ENCODE measurements at regions not wholly inside any gene's neighbourhood (a gene's known extent, or its start where the extent isn't known, plus 50 kb on each side); places are given as distances from the start of the nearest gene placed in this dataset.
"Not testable (repeated sequence)": the region's sequence is repeated elsewhere in the genome, so short reads cannot be mapped to it uniquely, and the experiment has no call there.

DNA sequence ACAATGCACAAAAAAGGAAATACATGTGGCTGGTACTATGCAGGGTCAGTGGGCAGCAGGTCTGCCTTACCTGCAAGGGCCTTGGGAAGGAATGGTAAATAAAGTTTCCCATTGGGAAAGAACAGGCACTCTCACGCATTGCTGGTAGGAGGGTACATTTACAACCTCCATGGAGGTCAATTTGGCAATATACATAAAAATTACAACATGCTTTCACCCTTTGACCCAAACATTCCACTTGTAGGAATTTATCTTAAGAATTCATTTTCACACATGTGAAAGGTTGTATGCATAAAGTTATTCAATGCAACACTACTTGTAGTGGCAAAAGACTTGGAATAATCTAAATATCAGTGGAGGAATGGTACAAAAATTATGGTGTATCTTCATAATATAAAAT lies 216.4 kb downstream of the DLEU7 start:
- ATAC-seq (replicated peaks) (no peak), DNase-seq (no peak)
- Mint-ChIP-seq H3K9me3 (no peaks in the 10 kb centered on the region), H3K27ac (no peak overlapping the region), H3K27me3 (peaks cover 8 to 21% of the 10 kb centered on the region in 2 donors), H3K36me3 (ENCODE audit: insufficient read depth) (no peaks in the 10 kb centered on the region), H3K4me3 (no peak overlapping the region), H3K4me1 (ENCODE audit: low read depth in 2 of 2) (no peaks in the 10 kb centered on the region)

DNA sequence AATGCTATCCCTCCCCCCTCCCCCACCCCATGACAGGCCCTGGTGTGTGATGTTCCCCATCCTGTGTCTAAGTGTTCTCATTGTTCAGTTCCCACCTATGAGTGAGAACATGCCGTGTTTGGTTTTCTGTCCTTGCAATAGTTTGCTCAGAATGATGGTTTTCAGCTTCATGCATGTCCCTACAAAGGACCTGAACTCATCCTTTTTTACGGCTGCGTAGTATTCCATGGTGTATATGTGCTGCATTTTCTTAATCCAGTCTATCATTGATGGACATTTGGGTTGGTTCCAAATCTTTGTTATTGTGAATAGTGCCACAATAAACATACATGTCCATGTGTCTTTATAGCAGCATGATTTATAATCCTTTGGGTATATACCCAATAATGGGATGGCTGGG lies 215.0 kb downstream of the DLEU7 start:
- H3K9me3 Mint-ChIP-seq; H3K27ac Mint-ChIP-seq; H3K4me1 Mint-ChIP-seq (ENCODE audit: low read depth in 2 of 2); ATAC-seq (replicated peaks); DNase-seq; H3K4me3 Mint-ChIP-seq; H3K36me3 Mint-ChIP-seq (ENCODE audit: insufficient read depth): not testable (repeated sequence)
- peaks cover 8 to 11% of the 10 kb centered on the region in 2 donors for H3K27me3 Mint-ChIP-seq

DNA sequence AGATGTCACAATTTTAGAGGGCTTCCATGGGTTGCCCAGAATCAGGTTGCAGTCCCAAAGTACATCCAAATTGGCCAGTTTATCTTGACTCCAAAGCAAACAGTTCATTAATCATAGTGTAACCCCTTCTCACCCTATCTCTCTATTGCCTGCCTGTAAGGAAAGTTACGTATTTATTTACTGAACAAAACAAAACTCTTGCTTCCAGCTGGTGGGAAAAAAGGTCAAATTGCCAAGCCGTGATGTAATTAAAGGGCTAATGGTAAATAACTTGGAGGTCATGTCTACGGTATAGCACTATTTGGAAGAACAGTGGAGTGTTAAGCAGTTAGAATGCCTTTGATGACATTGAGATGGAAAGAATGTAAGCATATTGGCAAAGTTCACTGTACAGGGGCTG lies 214.0 kb downstream of the DLEU7 start:
- Mint-ChIP-seq H3K36me3 (ENCODE audit: insufficient read depth) (no peaks in the 10 kb centered on the region), H3K27ac (no peak overlapping the region)

DNA sequence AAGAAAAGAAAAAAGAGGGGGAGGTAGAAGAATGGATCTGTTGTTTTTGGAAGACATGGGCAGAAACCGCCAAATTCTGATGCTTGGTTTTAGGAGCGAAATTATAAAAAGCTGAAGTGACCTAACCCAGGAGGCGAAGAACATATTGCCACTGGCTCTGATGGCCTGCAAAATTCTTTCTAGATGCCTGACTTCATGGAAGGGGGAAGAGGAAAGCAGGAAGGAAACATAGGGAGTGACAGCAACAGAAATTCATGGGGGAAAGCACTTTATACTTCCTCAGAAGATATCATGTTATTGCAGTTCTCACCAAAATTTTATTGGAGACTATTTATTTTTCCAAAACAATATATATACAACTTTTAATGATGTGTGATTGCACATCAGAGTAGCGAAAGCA lies 213.5 kb downstream of the DLEU7 start:
- no peaks in the 10 kb centered on the region for H3K9me3 Mint-ChIP-seq
- H3K4me3 Mint-ChIP-seq: no peak overlapping the region
- no peaks in the 10 kb centered on the region for H3K36me3 Mint-ChIP-seq (ENCODE audit: insufficient read depth)
- H3K4me1 Mint-ChIP-seq (ENCODE audit: low read depth in 2 of 2): no peaks in the 10 kb centered on the region
- H3K27ac Mint-ChIP-seq: no peak overlapping the region
- peaks cover 6% of the 10 kb centered on the region in 2 donors for H3K27me3 Mint-ChIP-seq
- DNase-seq (no peak), ATAC-seq (replicated peaks) (no peak)

More for the DNA sequence above, 214.0 kb downstream of the DLEU7 start:
- H3K27me3 Mint-ChIP-seq: peaks cover 8 to 10% of the 10 kb centered on the region in 2 donors
- H3K4me3 Mint-ChIP-seq: no peak overlapping the region
- ATAC-seq (replicated peaks) (no peak), DNase-seq (no peak)
- no peaks in the 10 kb centered on the region for H3K4me1 Mint-ChIP-seq (ENCODE audit: low read depth in 2 of 2)
- no peaks in the 10 kb centered on the region for H3K9me3 Mint-ChIP-seq

DNA sequence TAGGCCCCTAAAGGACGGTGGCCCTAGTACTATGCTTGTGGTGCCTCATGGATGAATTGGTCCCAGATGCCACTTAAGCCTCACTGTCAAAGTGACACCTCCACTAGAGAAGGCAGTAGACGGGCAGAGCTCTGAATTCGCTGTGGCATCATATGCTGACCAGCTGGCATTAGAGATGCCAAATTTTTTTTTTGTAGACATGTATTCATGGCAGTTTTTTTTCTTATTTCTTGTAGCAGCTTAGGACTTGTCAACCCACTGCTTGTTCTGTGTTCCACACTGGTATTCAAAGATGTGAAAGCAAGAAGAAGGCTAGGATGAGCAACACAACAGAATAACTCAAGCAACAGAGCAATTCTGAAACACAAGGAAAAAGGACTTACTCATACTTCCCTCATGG lies 212.5 kb downstream of the DLEU7 start:
- DNase-seq: no peak
- no peaks in the 10 kb centered on the region for H3K9me3 Mint-ChIP-seq
- H3K4me3 Mint-ChIP-seq: no peak overlapping the region
- H3K36me3 Mint-ChIP-seq (ENCODE audit: insufficient read depth): no peaks in the 10 kb centered on the region
- H3K27ac Mint-ChIP-seq: no peak overlapping the region
- H3K27me3 Mint-ChIP-seq: no peaks in the 10 kb centered on the region
- H3K4me1 Mint-ChIP-seq (ENCODE audit: low read depth in 2 of 2): no peaks in the 10 kb centered on the region
- no peak for ATAC-seq (replicated peaks)

DNA sequence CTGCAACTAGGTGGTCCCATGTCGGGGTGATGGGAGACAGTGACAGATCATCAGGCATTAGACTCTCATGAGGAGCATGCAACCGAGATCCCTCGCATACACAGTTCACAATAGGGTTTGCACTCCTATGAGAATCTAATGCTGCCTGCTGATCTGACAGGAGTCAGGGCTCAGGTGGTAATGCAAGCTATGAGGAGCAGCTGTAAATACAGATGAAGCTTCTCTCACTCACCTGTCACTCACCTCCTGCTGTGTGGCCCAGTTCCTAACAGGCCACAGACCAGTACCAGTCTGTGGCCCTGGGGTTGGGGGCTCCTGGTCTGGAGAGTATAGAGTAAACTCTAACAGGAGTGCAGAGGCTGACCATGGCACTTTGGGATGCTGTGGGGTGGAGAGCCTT lies 209.2 kb downstream of the DLEU7 start:
- no peak for DNase-seq
- Mint-ChIP-seq H3K4me1 (ENCODE audit: low read depth in 2 of 2) (no peaks in the 10 kb centered on the region), H3K27ac (no peak overlapping the region), H3K36me3 (ENCODE audit: insufficient read depth) (no peaks in the 10 kb centered on the region), H3K4me3 (no peak overlapping the region), H3K9me3 (no peaks in the 10 kb centered on the region), H3K27me3 (no peaks in the 10 kb centered on the region)
- ATAC-seq (replicated peaks): no peak

DNA sequence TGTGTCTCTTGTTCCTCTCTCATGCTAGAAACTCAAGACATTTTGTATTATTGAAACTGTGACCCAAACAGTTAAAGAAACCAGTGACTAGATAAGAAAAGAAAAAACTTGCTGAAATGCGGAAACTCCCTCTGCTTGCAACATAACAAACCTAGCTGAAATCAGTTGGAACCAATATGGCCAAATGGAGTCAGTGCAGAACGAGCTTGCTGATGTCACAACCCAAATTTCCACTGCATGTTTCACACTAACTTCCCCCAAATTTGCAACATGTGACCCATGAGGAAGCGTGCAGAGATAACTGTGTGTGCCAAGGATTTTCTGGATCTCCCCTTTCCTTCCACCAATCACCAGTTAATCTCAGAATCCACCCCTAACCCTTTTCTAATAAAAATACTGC lies 208.0 kb downstream of the DLEU7 start:
- Mint-ChIP-seq H3K9me3 (no peaks in the 10 kb centered on the region), H3K4me3 (no peak overlapping the region), H3K4me1 (ENCODE audit: low read depth in 2 of 2) (no peaks in the 10 kb centered on the region), H3K27ac (peak overlapping the region in 1 of 2 donors; percentile 59), H3K27me3 (no peaks in the 10 kb centered on the region), H3K36me3 (ENCODE audit: insufficient read depth) (no peaks in the 10 kb centered on the region)
- ATAC-seq (replicated peaks) (peak; percentile 43), DNase-seq (no peak)

DNA sequence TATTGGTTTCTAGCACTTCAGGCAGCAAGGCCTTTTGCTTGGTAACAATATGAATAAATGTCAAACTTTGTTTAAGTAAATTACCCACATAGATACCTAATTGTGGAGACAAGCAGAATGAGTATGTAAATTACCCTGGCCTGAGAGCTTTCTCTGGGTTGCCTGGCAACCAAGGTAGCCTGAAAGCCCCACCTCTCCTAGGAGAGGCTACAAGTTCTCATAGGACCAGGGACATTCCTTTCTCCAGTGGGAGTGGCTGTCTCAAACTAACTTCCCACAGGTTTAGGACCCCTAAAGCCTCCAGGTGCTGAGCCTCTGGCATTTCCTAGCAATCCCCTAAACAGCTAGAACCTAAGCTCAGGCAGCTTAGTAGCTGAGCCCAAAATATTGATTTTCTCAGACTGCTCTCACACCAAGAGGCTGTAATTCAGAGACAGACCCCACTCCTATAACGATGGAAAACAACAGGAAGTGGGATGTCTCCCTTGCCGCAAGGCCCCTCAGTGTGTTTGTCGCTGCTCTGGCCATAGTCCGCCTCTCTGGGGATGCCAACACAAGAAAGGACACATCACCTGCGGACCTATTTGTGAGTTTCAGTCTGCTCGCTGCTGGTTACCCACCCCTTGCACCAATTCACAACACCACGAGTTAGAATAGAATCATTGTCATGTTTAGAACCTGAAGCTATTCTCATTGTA lies 207.3 kb downstream of the DLEU7 start:
- no peak for ATAC-seq (replicated peaks)
- DNase-seq: no peak
- Mint-ChIP-seq H3K9me3 (no peaks in the 10 kb centered on the region), H3K27ac (peak overlapping the region in 1 of 2 donors; percentile 59), H3K4me3 (no peak overlapping the region), H3K36me3 (ENCODE audit: insufficient read depth) (no peaks in the 10 kb centered on the region), H3K27me3 (no peaks in the 10 kb centered on the region), H3K4me1 (ENCODE audit: low read depth in 2 of 2) (no peaks in the 10 kb centered on the region)

DNA sequence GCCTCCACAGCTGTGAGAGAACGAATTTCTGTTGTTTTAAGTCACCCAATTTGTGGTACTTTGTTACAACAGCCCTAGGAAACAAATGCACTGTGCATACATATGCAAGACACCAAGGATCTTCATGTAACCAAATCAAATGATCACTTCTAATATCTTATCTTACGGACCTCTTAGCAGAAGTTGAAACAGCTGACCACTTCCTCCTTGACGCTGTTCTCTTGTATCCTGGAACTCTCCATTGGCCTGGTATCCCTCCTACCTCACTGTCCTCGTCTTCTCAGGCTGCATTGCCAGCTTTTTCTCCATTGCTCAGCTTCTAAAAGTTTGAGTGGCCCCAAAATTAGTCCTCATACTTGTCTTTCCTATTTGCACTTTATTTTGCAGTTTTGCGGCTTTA lies 200.4 kb downstream of the DLEU7 start:
- no peaks in the 10 kb centered on the region for H3K36me3 Mint-ChIP-seq (ENCODE audit: insufficient read depth)
- H3K27me3 Mint-ChIP-seq: peaks cover 0 to 14% of the 10 kb centered on the region in 2 donors
- H3K4me1 Mint-ChIP-seq (ENCODE audit: low read depth in 2 of 2): no peaks in the 10 kb centered on the region
- ATAC-seq (replicated peaks) (no peak), DNase-seq (no peak)
- H3K9me3 Mint-ChIP-seq: no peaks in the 10 kb centered on the region
- H3K27ac Mint-ChIP-seq: no peak overlapping the region
- H3K4me3 Mint-ChIP-seq: no peak overlapping the region

DNA sequence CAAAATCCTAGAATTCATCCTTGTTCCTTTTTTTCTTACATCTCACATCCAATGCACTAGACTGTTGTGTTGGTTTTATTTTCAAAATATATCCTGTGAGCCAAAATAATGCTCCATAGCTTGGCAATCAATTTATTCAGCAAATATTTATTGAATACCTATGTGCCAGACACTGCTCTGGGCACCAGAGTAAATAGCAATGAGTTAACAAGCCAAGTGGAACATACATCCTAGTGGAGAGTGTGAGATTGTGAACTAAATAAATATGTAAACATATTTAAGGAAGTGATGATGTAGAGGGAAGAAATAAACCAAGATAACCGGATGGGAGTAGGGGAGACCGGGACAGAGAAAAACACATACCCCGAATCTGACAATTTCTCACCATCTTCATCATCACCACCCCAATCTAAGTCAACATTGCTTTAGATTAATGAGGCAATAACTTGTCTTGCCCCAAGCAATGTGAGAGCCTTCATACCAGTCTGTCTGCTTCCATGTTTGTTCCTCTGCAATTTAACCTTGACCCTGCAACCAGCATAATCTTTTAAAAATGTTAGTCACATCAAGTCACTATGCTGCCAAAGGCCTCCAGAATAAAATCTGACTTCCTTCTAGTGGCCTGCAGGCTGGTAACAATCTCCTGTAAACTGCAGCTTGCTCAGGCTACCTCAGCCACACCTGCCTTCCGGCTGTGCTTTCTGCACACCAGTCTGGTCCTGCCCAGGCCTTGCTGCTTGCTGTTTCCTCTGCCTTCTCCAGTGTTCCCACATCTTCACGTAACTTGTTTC lies 199.2 kb downstream of the DLEU7 start:
- ATAC-seq (replicated peaks) (no peak), DNase-seq (no peak)
- no peak overlapping the region for H3K4me3 Mint-ChIP-seq
- H3K27me3 Mint-ChIP-seq: peaks cover 6 to 14% of the 10 kb centered on the region in 2 donors
- no peaks in the 10 kb centered on the region for H3K9me3 Mint-ChIP-seq
- no peak overlapping the region for H3K27ac Mint-ChIP-seq
- no peaks in the 10 kb centered on the region for H3K4me1 Mint-ChIP-seq (ENCODE audit: low read depth in 2 of 2)
- H3K36me3 Mint-ChIP-seq (ENCODE audit: insufficient read depth): no peaks in the 10 kb centered on the region

DNA sequence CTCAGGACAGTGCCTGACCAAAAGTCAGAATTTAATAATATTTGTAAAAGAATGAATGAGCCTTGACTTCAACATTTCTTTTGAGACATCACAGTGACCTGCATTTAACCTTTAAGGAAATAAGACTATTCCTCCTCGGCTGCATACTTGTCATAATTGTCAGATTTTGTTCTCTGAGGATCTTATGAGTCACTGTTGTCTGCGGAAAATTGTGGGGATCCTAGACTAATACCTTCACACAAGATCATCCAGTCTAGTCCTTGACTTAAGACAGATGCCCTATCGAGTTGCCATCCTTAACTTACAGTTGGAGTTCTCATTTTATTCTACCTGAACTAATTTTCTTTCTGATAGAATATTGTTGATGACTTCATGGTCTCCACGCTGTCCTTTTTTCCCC lies 198.4 kb downstream of the DLEU7 start:
- no peaks in the 10 kb centered on the region for H3K36me3 Mint-ChIP-seq (ENCODE audit: insufficient read depth)
- no peak overlapping the region for H3K4me3 Mint-ChIP-seq
- no peaks in the 10 kb centered on the region for H3K4me1 Mint-ChIP-seq (ENCODE audit: low read depth in 2 of 2)
- ATAC-seq (replicated peaks): no peak
- H3K9me3 Mint-ChIP-seq: no peaks in the 10 kb centered on the region
- no peak for DNase-seq
- H3K27ac Mint-ChIP-seq: no peak overlapping the region
- H3K27me3 Mint-ChIP-seq: peaks cover 6 to 14% of the 10 kb centered on the region in 2 donors

DNA sequence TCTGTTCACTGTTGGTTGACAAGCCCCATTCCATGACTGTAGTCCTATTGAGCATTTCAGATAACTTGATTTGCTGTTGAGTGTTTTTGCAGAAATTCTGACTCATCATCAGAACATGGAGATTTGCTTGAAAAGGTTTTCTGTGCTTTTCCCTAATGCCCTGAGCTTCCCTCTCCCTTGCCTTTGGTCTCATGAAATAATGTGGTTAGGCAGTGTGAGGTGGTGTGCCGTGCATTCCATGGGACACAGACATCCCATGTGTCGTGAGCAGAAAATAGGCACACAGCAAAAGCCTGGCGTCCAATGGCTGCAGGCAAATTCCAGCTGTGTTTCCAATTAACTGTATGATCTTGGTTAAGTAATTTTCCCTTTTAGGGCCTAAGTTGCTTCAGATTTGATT lies 197.4 kb downstream of the DLEU7 start:
- no peaks in the 10 kb centered on the region for H3K36me3 Mint-ChIP-seq (ENCODE audit: insufficient read depth)
- no peak overlapping the region for H3K27ac Mint-ChIP-seq
- DNase-seq (no peak), ATAC-seq (replicated peaks) (no peak)
- H3K9me3 Mint-ChIP-seq: no peaks in the 10 kb centered on the region
- H3K4me3 Mint-ChIP-seq: no peak overlapping the region
- H3K4me1 Mint-ChIP-seq (ENCODE audit: low read depth in 2 of 2): peaks cover 0 to 2% of the 10 kb centered on the region in 2 donors
- H3K27me3 Mint-ChIP-seq: peaks cover 6 to 14% of the 10 kb centered on the region in 2 donors

DNA sequence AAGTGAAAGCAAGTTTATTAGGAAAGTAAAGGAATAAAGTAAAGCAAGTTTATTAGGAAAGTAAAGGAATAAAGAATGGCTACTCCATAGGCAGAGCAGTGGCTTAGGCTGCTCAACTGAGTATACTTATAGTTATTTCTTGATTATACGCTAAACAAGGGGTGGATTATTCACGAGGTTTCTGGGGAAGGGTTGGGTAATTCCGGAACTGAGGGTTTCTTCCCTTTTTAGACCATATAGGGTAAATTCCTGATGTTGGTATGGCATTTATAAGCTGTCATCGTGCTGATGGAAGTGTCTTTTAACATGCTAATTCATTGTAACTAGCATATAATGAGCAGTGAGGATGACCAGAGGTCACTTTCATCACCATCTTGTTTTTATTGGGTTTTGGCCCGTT lies 194.3 kb downstream of the DLEU7 start:
- H3K27ac Mint-ChIP-seq: no peak overlapping the region
- no peaks in the 10 kb centered on the region for H3K9me3 Mint-ChIP-seq
- peaks cover 0 to 2% of the 10 kb centered on the region in 2 donors for H3K4me1 Mint-ChIP-seq (ENCODE audit: low read depth in 2 of 2)
- ATAC-seq (replicated peaks): no peak
- DNase-seq: no peak
- H3K27me3 Mint-ChIP-seq: peaks cover 0 to 6% of the 10 kb centered on the region in 2 donors
- no peak overlapping the region for H3K4me3 Mint-ChIP-seq
- no peaks in the 10 kb centered on the region for H3K36me3 Mint-ChIP-seq (ENCODE audit: insufficient read depth)
